NT2/D1 (cell line): ENCODE measurements at regions not wholly inside any gene's neighbourhood (a gene's known extent, or its start where the extent isn't known, plus 50 kb on each side); places are given as distances from the start of the nearest gene placed in this dataset.

Source experiments
- DNase-seq: peaks from one replicate; pipeline ENCODE4 v3.0.0-alpha.2; 2011; ENCODE audit warnings: low read depth, low spot score
- H3K27me3 ChIP-seq: 2 replicates; pipeline ENCODE4 v1.6.0; 2011; ENCODE audit warnings: mild to moderate bottlenecking; ENCODE audit not compliant: insufficient read length, insufficient read depth
- H3K36me3 ChIP-seq: 2 replicates; pipeline ENCODE4 v1.6.1; 2011; ENCODE audit warnings: mild to moderate bottlenecking, low read length, mixed read lengths; ENCODE audit not compliant: insufficient read depth, insufficient read length
- H3K4me1 ChIP-seq: 2 replicates; pipeline ENCODE4 v1.5.1; 2011; ENCODE audit not compliant: insufficient read depth, insufficient read length
- H3K4me3 ChIP-seq: 2 replicates; pipeline ENCODE4 v1.5.1; 2011; ENCODE audit warnings: low read depth; ENCODE audit not compliant: insufficient read length
- H3K9ac ChIP-seq: 2 replicates; pipeline ENCODE4 v1.6.0; 2011; ENCODE audit warnings: low read depth; ENCODE audit not compliant: insufficient read length
- H3K9me3 ChIP-seq: 2 replicates; pipeline ENCODE4 v1.5.1; 2011; ENCODE audit warnings: mild to moderate bottlenecking, low read length; ENCODE audit not compliant: insufficient read depth
- SUZ12 ChIP-seq: IDR thresholded peaks from 2 replicates; pipeline ENCODE4 v1.6.1; 2011; ENCODE audit not compliant: insufficient read length, insufficient read depth; ENCODE audit errors: extremely low read depth
- YY1 ChIP-seq: IDR thresholded peaks from 2 replicates; pipeline ENCODE4 v1.6.1; 2011; ENCODE audit not compliant: insufficient read length, insufficient read depth
- ZNF274 ChIP-seq: IDR thresholded peaks from 2 replicates; pipeline ENCODE4 v1.6.1; 2011; ENCODE audit warnings: mild to moderate bottlenecking, low read depth, low read length

DNA sequence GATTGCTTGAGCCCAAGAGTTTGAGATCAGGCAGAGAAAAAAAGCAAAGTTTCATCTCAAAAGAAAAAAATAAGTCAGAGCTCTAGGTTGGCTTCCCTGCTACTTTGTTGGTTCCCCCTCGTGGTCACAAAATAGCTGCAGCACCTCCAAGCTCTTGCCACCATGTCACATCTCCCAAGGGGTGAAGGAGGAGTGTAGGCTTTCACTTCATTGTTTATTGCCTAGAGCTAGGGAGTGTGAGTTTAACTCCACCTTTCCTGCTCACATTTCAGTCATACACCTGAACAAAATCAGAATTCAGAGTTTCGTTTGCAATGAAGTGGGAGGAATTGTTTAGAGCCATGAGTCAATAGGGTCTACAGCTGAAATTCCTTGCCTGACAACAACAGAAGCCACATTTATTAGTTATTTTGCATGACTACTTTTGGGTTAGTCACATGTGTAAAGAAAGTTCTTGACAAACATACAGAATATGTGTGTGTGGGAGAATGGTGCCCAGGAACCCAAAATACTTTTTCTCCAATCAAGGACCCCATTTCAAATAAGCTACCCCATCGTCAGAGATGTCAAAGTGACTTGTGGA is 56.2 kb upstream of the UFL1 start:
- TF ChIP-seq YY1 (no peak), SUZ12 (no peak), ZNF274 (no peak)
- H3K9me3 ChIP-seq = no peaks in the 10 kb centered on the region
- H3K4me3 ChIP-seq = no peak overlapping the region
- no peaks in the 10 kb centered on the region for H3K4me1 ChIP-seq
- no peaks in the 10 kb centered on the region for H3K27me3 ChIP-seq
- no peaks in the 10 kb centered on the region for H3K36me3 ChIP-seq
- no peak for DNase-seq
- no peak overlapping the region for H3K9ac ChIP-seq

DNA sequence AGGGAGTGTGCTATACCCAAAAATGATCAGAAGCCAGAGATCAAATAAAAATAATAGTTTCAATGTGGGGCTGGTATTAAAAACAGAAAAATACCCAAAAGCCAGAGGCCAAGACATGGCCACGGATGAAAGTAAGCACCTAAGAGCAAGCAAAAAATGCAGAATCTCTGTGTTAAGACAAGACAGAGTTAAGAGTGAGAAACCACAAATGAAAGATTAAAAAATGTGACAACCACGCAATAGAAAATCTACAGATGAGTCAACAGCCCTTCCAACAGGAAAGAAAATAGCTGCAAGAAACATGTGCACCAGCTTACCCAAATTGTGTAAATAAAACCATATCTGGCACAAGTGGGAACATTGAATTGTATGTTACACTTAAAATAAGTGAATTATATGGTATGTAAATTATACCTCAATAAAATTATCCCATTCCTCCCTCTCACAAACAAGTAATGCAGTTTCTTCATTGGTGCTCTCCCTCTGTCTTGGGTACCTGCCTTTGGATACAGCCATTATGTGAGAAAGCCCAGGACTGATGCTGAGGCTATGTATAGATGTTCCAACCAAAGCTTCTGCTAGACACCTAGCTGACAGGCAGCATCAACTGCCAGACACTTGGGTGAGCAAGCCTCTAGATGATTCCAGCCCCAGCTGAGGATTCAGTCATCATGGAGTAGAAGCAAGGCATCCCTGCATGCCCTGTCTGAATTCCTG is 55.3 kb upstream of the UFL1 start:
- TF ChIP-seq ZNF274 = no peak
- TF ChIP-seq YY1 = no peak
- no peak for TF ChIP-seq SUZ12
- no peak overlapping the region for H3K4me3 ChIP-seq
- H3K9ac ChIP-seq = no peak overlapping the region
- no peaks in the 10 kb centered on the region for H3K36me3 ChIP-seq
- no peaks in the 10 kb centered on the region for H3K9me3 ChIP-seq
- H3K27me3 ChIP-seq = no peaks in the 10 kb centered on the region
- DNase-seq = no peak
- no peaks in the 10 kb centered on the region for H3K4me1 ChIP-seq

DNA sequence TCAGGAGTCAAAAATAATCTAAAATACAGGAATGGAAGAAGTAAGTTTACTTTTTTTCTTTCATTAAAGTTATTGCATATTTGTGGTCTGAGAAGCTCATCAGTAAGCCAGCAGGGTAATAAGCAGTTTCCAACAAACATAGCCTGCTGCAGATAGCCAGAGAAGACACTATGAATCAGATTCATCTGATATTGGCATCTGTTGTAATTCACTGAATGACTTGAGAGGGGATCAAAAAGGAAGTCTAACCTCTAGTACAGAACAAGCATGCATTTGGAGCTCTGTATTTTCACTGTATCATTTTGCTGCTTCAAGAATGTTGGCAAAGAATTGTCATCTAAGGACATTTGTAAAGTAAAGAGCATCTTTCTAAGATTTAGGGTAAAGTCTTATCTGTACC is 53.8 kb upstream of the UFL1 start:
- H3K9me3 ChIP-seq = no peaks in the 10 kb centered on the region
- no peak for TF ChIP-seq ZNF274
- no peak for TF ChIP-seq YY1
- TF ChIP-seq SUZ12 = no peak
- no peaks in the 10 kb centered on the region for H3K36me3 ChIP-seq
- no peak overlapping the region for H3K4me3 ChIP-seq
- no peaks in the 10 kb centered on the region for H3K27me3 ChIP-seq
- H3K4me1 ChIP-seq = no peaks in the 10 kb centered on the region
- H3K9ac ChIP-seq = no peak overlapping the region
- no peak for DNase-seq

DNA sequence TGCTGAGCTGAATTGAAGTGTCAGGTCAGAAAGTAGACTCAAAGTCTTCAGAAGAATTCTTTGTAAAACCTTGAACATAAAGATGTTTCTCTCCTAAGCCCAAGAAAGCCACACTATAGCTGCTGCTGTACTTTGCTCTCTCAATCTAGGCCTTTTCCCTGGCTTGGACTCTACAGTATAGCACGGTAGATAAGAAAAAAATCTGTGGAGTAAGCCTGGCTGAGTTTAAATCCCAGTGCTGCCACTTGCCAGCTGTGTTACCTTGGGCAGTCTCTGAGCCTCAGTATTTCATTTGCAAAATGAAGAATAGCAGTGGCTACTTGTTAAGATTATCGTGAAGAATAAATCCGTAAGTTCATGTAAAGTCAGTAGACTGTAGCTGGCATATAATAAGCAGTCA is 53.3 kb upstream of the UFL1 start:
- Histone ChIP-seq H3K27me3 (no peaks in the 10 kb centered on the region), H3K9ac (no peak overlapping the region), H3K4me1 (no peaks in the 10 kb centered on the region), H3K36me3 (no peaks in the 10 kb centered on the region), H3K9me3 (no peaks in the 10 kb centered on the region), H3K4me3 (no peak overlapping the region)
- no peak for TF ChIP-seq ZNF274
- no peak for TF ChIP-seq SUZ12
- TF ChIP-seq YY1 = no peak
- no peak for DNase-seq

DNA sequence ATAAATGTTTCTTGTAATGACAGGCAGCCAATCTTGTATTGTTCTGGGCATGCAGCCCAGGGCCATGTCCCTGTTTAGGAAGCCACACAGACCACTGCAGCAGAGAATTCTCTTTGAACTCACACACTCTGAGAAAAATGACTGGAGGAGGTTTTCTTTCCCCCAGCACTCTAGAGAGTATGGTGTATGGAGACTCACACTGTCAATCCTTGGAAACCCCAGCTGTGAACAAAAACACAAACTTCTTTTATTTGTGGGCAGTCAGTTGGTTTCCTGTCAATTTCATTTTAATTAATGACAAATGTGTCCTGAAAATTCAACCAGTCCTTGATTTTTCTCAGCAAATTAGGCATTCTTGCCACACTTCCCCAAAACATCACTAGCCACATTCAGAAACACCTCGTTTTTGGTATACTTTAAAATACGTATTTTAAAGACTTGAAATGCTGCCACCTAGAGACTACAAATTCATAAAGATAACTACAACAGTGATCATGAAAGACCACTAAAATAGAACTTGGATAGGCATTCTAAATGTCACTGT is 52.9 kb upstream of the UFL1 start:
- H3K9ac ChIP-seq = no peak overlapping the region
- DNase-seq = no peak
- H3K36me3 ChIP-seq = no peaks in the 10 kb centered on the region
- H3K4me3 ChIP-seq = no peak overlapping the region
- H3K27me3 ChIP-seq = no peaks in the 10 kb centered on the region
- TF ChIP-seq SUZ12 (no peak), YY1 (no peak), ZNF274 (no peak)
- no peaks in the 10 kb centered on the region for H3K4me1 ChIP-seq
- H3K9me3 ChIP-seq = no peaks in the 10 kb centered on the region

DNA sequence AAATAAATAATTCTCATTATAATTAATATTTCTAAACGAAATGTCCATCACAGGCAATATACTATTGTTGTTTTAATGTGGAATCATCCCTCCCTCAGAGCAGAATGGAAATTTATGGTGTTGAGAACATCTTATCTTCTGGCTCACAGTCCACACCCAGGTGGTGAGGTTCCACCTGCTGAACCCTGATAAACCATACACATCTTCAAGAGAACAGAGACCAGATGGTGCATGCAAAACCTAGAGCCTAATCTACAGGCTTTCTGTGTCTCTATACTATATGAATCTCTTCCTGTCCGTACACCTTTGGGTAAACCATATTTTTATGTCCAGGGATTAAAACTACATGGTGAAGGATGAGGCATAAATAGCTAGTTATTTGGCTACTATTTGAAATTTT is 52.3 kb upstream of the UFL1 start:
- Histone ChIP-seq H3K9me3 (no peaks in the 10 kb centered on the region), H3K9ac (no peak overlapping the region), H3K36me3 (no peaks in the 10 kb centered on the region), H3K27me3 (no peaks in the 10 kb centered on the region), H3K4me1 (no peaks in the 10 kb centered on the region), H3K4me3 (no peak overlapping the region)
- no peak for TF ChIP-seq ZNF274
- no peak for TF ChIP-seq SUZ12
- TF ChIP-seq YY1 = no peak
- DNase-seq = no peak

DNA sequence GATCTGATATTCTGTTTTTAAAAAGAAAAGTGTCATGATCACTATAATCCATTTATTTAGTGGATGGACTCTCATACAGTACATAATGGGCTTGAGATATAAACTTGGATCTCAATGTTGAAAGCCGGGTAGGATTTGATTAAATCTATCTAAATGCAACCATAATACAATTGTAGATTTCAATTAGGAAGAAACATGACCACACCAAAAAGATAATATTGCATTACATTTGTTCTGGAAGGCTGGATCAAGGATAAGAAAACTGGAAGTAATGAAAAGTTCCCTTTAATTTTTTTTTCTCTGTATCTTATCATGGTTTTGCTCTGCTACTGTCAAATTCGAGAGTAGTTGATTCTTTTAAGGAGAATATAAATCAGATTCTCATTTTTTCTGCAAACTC is 51.3 kb upstream of the UFL1 start:
- no peaks in the 10 kb centered on the region for H3K9me3 ChIP-seq
- H3K9ac ChIP-seq = no peak overlapping the region
- H3K4me1 ChIP-seq = no peaks in the 10 kb centered on the region
- H3K36me3 ChIP-seq = no peaks in the 10 kb centered on the region
- no peak overlapping the region for H3K4me3 ChIP-seq
- no peak for DNase-seq
- no peak for TF ChIP-seq ZNF274
- no peaks in the 10 kb centered on the region for H3K27me3 ChIP-seq
